H7 (cell line): ENCODE measurements at regions not wholly inside any gene's neighbourhood (a gene's known extent, or its start where the extent isn't known, plus 50 kb on each side); places are given as distances from the start of the nearest gene placed in this dataset.
A peak's percentile ranks its signal among the peaks of the same experiment; 100 is the strongest.
"Not testable (repeated sequence)": the region's sequence is repeated elsewhere in the genome, so short reads cannot be mapped to it uniquely, and the experiment has no call there.

Experiments used
- DNase-seq: peaks from one replicate; pipeline ENCODE4 v3.0.0; 2012
- H3K27me3 ChIP-seq: 2 replicates; pipeline ENCODE4 v1.6.0; 2011; ENCODE audit warnings: mild to moderate bottlenecking, low read length; ENCODE audit not compliant: control insufficient read depth, insufficient read depth
- H3K36me3 ChIP-seq: replicated peaks from 2 replicates; pipeline ENCODE4 v1.5.1; 2011; ENCODE audit warnings: low read length; ENCODE audit not compliant: control insufficient read depth, insufficient read depth
- H3K4me3 ChIP-seq: 2 replicates; pipeline ENCODE4 v1.5.1; 2011; ENCODE audit warnings: low read depth, mild to moderate bottlenecking, control low read depth, low read length, moderate library complexity; ENCODE audit not compliant: insufficient read depth

DNA sequence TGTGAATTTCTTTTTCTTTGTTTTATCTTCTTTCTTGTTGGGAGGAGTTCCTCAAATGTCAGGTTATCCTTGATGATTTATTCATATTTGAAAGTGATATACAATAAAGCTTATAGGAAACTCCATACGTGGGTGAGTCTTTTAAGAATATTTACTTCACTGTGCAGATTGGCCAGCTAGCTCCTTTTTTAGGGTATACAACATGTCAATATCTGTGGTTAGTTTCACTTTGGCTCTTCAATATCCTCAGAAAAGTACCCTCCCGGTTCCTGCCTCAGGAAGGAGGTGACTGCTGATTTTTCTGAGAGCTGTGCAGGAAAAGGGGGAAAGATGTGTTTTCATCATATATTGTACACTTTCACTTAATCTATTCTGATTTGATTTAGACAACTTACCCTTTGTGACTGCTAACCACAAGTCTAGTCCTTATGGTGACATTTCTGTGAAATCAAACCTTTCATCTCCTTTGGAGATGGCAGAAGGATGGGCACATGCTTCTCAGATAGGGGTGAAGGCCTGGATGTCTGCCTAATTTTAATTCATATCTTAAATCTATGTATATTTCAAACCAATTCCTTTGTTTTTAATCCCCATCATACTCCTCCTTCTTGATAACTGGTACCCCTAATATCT, 98.2 kb upstream of the NECTIN3 start:
- no peak overlapping the region for H3K4me3 ChIP-seq
- no peak for DNase-seq

DNA sequence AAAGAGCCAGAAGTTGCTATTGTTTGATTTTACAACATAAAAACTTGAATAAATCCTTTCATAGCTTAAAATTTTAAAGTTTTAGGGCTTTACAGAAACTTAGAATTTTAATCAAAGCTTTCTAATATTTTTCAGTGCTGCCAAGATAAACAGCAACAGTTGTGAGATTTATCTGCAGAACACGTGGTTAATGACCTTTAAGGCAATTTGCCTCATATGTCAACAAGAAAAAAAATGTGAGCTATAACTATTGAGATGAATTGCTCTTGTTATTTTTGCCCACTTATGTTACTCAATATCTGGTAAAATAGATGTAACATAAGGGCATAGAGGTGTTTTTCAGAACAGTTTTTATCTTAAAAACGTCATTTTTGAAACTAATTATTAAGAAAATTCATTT, 96.7 kb upstream of the NECTIN3 start:
- Histone ChIP-seq H3K4me3 (no peak overlapping the region), H3K27me3 (no peaks in the 10 kb centered on the region), H3K36me3 (no peaks in the 10 kb centered on the region)
- DNase-seq: no peak

More for the DNA sequence above, 98.2 kb upstream of the NECTIN3 start:
- no peaks in the 10 kb centered on the region for H3K27me3 ChIP-seq
- no peaks in the 10 kb centered on the region for H3K36me3 ChIP-seq

DNA sequence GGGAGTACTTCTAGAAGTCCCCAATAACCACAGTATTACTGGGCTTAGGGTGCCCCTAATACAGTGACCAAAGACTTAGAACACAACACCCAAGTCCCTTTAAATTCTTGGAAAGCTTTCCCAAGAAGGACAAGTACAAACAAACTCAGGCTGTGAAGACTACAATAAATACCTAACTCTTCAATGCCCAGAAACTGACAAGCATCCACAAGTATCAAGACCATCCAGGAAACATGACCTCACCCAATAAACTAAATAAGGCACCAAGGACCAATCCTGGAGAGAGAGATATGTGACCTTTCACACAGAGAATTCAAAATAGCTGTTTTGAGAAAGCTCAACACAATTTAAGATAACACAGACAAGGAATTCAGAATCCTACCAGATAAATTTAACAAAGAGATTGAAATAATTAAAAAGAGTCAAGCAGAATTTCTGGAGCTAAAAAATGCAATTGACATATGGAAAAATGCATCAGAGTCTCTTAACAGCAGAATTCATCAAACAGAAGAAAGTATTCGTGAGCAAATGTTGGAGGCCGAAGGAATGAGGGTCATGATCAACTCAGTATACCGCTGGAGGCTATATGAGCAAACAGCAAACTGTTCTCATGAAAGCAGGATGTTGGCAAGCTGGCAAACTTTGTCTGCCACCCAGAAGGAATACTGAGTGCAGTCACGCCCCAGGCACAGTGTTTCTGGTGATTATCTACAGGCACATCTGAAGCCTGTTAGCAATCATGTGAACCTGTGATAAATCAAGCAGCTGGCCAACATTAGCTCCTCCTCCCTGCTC, 87.0 kb upstream of the NECTIN3 start:
- Histone ChIP-seq H3K27me3 (no peaks in the 10 kb centered on the region), H3K36me3 (no peaks in the 10 kb centered on the region), H3K4me3 (no peak overlapping the region)
- DNase-seq: no peak

DNA sequence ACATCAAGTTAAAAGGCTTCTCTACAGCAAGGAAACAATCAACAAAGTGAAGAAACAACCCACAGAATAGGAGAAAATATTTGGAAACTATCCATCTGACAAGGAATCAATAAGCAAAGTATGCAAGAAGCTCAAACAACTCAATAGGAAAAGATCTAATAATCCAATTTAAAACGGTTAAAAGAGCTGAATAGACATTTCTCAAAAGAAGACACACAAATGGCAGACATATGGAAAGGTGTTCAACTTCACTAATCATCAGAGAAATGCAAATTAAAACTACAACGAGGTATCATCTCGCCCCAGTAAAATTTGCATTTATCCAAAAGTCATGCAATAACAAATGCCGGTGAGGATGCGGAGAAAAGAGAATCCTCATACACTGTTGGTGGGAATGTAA, 82.2 kb upstream of the NECTIN3 start:
- no peak overlapping the region for H3K4me3 ChIP-seq

DNA sequence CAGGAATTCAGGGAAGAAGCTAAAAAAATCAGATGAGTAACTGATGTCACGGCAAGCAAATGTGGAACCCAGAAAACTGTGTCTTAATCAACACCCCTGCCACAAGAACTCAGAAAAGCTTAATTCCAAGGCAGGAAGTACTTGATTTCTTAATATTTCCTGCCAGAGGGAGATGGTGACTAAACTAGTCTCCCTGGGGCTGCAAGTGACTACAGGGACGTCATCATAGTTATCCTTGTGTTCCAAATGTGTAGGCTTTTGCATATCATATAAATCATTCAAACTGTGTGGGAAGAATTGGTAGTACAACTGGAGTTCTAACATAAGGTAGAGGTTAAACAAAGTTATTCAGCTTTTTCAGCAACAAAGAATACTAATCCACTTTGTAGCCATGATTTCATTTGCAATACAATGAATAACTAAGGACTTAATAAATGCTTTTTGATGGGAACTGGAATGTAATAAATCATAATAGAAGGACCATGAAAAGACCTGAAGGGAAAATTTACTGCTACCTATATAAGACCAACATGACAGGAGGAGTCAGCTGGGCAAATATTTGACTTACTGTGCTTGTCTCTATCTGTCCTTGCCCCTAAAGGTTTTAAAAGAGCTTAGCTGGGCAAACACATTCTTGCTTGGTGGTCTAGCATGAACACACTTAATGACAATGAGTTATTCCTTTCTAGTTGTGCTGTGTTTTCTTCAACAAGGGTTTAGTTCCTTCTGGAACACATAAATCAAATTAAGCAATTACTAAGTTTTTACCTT, 76.0 kb upstream of the NECTIN3 start:
- DNase-seq: no peak
- H3K4me3 ChIP-seq: no peak overlapping the region

More for the DNA sequence above, 82.2 kb upstream of the NECTIN3 start:
- no peak for DNase-seq
- H3K36me3 ChIP-seq: no peaks in the 10 kb centered on the region
- no peaks in the 10 kb centered on the region for H3K27me3 ChIP-seq

DNA sequence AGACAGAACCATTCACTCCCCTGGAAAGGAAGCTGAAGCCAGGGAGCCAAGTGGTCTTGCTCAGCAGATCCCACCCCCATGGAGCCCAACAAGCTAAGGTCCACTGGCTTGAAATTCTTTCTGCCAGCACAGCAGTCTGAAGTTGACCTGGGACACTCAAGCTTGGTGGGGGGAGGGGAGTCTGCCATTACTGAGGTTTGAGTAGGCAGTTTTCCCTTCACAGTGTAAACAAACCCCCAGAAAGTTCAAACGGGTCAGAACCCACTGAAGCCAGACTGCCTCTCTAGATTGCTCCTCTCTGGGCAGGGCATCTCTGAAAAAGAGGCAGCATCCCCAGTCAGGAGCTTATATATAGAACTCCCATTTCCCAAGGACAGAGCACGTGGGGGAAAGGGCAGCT, 72.8 kb upstream of the NECTIN3 start:
- DNase-seq, H3K27me3 ChIP-seq, H3K4me3 ChIP-seq, H3K36me3 ChIP-seq: not testable (repeated sequence)

More for the DNA sequence above, 76.0 kb upstream of the NECTIN3 start:
- H3K36me3 ChIP-seq: no peaks in the 10 kb centered on the region
- H3K27me3 ChIP-seq: no peaks in the 10 kb centered on the region

DNA sequence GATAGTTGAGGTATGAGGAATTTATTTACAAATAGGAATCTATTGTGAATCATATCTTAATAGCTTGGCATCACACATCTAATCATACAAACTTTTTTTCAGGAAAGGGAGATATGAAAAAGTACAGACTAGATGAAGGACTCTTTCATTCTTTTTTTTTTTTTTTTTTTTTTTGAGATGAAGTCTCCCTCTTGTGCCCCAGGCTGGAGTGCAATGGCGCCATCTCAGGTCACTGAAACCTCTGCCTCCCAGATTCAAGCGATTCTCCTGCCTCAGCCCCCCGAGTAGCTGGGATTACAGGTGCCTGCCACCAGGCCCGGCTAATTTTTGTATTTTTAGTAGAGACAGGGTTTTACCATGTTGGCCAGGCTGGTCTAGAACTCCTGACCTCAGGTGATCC, 65.1 kb upstream of the NECTIN3 start:
- H3K36me3 ChIP-seq, H3K27me3 ChIP-seq, H3K4me3 ChIP-seq, DNase-seq: not testable (repeated sequence)

DNA sequence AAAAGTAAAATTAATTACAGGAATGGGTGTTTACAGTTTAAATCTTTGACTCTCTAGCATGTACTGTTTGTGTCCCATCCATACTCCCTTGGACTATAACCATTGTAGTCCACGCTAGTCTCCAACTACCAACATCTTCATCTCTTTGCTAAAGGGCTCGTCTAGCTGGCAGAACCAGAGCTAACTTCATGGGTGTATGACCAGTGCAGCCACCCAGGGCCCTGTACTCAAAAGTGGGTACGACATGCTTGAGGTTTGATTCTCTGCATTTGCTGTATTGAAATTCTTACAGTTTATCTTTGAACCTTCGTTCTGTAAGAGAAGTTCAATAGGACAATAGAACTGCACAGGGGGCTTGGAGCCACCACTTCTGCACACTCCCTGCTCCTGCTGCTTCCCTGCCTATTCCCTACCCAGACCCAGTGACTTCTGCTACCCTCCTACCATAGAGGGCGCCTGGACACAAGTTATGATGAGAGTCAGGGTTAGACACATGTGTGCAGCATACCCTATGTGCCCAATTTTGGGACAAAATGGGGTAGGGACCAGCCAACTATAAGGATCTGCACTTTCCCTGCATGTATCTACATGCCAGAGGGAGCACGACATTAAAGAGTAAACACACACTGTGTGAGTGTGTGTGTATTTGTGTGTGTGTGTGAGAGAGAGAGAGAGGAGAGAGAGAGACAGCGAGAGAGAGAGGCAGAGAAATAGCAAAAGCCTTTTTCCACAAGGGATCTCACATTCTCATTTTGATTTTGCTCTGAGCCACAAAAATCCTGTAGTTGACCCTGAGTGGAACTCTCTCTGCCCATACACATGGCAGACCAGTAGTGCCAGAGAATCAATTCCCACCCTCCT, 59.0 kb upstream of the NECTIN3 start:
- H3K4me3 ChIP-seq: no peak overlapping the region
- no peaks in the 10 kb centered on the region for H3K36me3 ChIP-seq
- no peaks in the 10 kb centered on the region for H3K27me3 ChIP-seq
- peak; percentile 35 for DNase-seq
